ENCODE measurements at regions not wholly inside any gene's neighbourhood (a gene's known extent, or its start where the extent isn't known, plus 50 kb on each side); places are given as distances from the start of the nearest gene placed in this dataset.

GRCh38 chr4:38426532-38426931 is 237.5 kb upstream of the KLF3 start:
- H3K27me3 ChIP-seq (ENCODE audit: low read length) = no peaks in the 10 kb centered on the region
- H3K9me2 ChIP-seq (replicated peaks; ENCODE audit: insufficient read depth, low read length) = no peaks in the 10 kb centered on the region; the same call in 1 of the 2 replicates
- no peaks in the 10 kb centered on the region for H4K20me1 ChIP-seq (ENCODE audit: low read depth, low read length)
- no peak overlapping the region for H2AFZ ChIP-seq (ENCODE audit: low read depth, low read length, severe bottlenecking)
- no peaks in the 10 kb centered on the region for H3K79me2 ChIP-seq (ENCODE audit: insufficient read depth, low read length)
- H3K9ac ChIP-seq (ENCODE audit: low read length) = no peak overlapping the region
- no peaks in the 10 kb centered on the region for H3K9me3 ChIP-seq (ENCODE audit: insufficient read depth, low read length)
- no peak overlapping the region for H3K4me2 ChIP-seq (ENCODE audit: low read depth, low read length, poor library complexity, severe bottlenecking)
- H3F3A ChIP-seq (ENCODE audit: insufficient read depth) = no peaks in the 10 kb centered on the region
- H3K27ac ChIP-seq (ENCODE audit: low read depth, low read length) = no peak overlapping the region
- no peak for TF ChIP-seq CTCF (IDR thresholded peaks at IDR 0.05; ENCODE audit: insufficient read depth, low read length, poor library complexity, severe bottlenecking)
- no peaks in the 10 kb centered on the region for H3K36me3 ChIP-seq (ENCODE audit: low read length)
- H3K4me3 ChIP-seq (ENCODE audit: insufficient read depth, low read length, poor library complexity, severe bottlenecking) = no peak overlapping the region

- Histone ChIP-seq H3K27ac (ENCODE audit: low read depth, low read length) (no peak overlapping the region), H3K9me2 (replicated peaks; ENCODE audit: insufficient read depth, low read length) (no peaks in the 10 kb centered on the region; the same call in 1 of the 2 replicates), H2AFZ (ENCODE audit: low read depth, low read length, severe bottlenecking) (no peak overlapping the region), H3K9me3 (ENCODE audit: insufficient read depth, low read length) (no peaks in the 10 kb centered on the region), H4K20me1 (ENCODE audit: low read depth, low read length) (no peaks in the 10 kb centered on the region), H3K4me3 (ENCODE audit: insufficient read depth, low read length, poor library complexity, severe bottlenecking) (no peak overlapping the region), H3K79me2 (ENCODE audit: insufficient read depth, low read length) (no peaks in the 10 kb centered on the region), H3K36me3 (ENCODE audit: low read length) (no peaks in the 10 kb centered on the region), H3F3A (ENCODE audit: insufficient read depth) (no peaks in the 10 kb centered on the region), H3K27me3 (ENCODE audit: low read length) (no peaks in the 10 kb centered on the region), H3K9ac (ENCODE audit: low read length) (no peak overlapping the region), H3K4me2 (ENCODE audit: low read depth, low read length, poor library complexity, severe bottlenecking) (no peak overlapping the region)
- TF ChIP-seq EZH2phosphoT487 (conservative IDR thresholded peaks at IDR 0.05; ENCODE audit: low read length) = no peak
- no peak for TF ChIP-seq CTCF (IDR thresholded peaks at IDR 0.05; ENCODE audit: insufficient read depth, low read length, poor library complexity, severe bottlenecking)
Observed at GRCh38 chr4:38430841-38431240, 233.2 kb upstream of the KLF3 start.

- H3K27ac ChIP-seq (ENCODE audit: low read depth, low read length) = no peak overlapping the region
- H3F3A ChIP-seq (ENCODE audit: insufficient read depth) = no peaks in the 10 kb centered on the region
- H3K9ac ChIP-seq (ENCODE audit: low read length) = no peak overlapping the region
- no peaks in the 10 kb centered on the region for H3K27me3 ChIP-seq (ENCODE audit: low read length)
- peaks cover 6% of the 10 kb centered on the region; the same call in 1 of the 2 replicates for H3K9me3 ChIP-seq (ENCODE audit: insufficient read depth, low read length)
- no peak overlapping the region for H3K4me2 ChIP-seq (ENCODE audit: low read depth, low read length, poor library complexity, severe bottlenecking)
- no peaks in the 10 kb centered on the region for H3K9me2 ChIP-seq (replicated peaks; ENCODE audit: insufficient read depth, low read length)
- H4K20me1 ChIP-seq (ENCODE audit: low read depth, low read length) = no peaks in the 10 kb centered on the region
- H3K79me2 ChIP-seq (ENCODE audit: insufficient read depth, low read length) = no peaks in the 10 kb centered on the region
- H3K4me3 ChIP-seq (ENCODE audit: insufficient read depth, low read length, poor library complexity, severe bottlenecking) = no peak overlapping the region
- H2AFZ ChIP-seq (ENCODE audit: low read depth, low read length, severe bottlenecking) = no peak overlapping the region
- H3K36me3 ChIP-seq (ENCODE audit: low read length) = no peaks in the 10 kb centered on the region
- TF ChIP-seq CTCF (IDR thresholded peaks at IDR 0.05; ENCODE audit: insufficient read depth, low read length, poor library complexity, severe bottlenecking) = no peak
- TF ChIP-seq EZH2phosphoT487 (conservative IDR thresholded peaks at IDR 0.05; ENCODE audit: low read length) = no peak
Observed at GRCh38 chr4:38442073-38442788, 221.8 kb upstream of the KLF3 start.

Measured in SU-DHL-6 (cell line).